HCT116 (cell line): ENCODE measurements at regions not wholly inside any gene's neighbourhood (a gene's known extent, or its start where the extent isn't known, plus 50 kb on each side); places are given as distances from the start of the nearest gene placed in this dataset.

Experiments
- EZH2 ChIP-seq: fragments of 200-600 bp; sonication (generic); IDR thresholded peaks from 2 replicates; pipeline ENCODE4 v1.6.1; 2017; ENCODE audit warnings: antibody characterized with exemption, mixed run types
- FOSL1 ChIP-seq: IDR thresholded peaks from 2 replicates; pipeline ENCODE4 v1.6.1; 2012; ENCODE audit warnings: low read depth
- JUND ChIP-seq: IDR thresholded peaks from 2 replicates; pipeline ENCODE4 v1.6.1; 2012
- MAX ChIP-seq: IDR thresholded peaks from 2 replicates; pipeline ENCODE4 v1.6.1; 2012
- POLR2A ChIP-seq: IDR thresholded peaks from 2 replicates; pipeline ENCODE4 v1.7.0; 2011; ENCODE audit warnings: borderline replicate concordance; ENCODE audit not compliant: insufficient read depth, insufficient read length; ENCODE audit errors: extremely low read depth
- POLR2AphosphoS5 ChIP-seq: IDR thresholded peaks from 2 replicates; pipeline ENCODE4 v1.6.1; 2011; ENCODE audit warnings: mild to moderate bottlenecking, low read depth, low read length, moderate library complexity
- ZNF274 ChIP-seq: fragments of 200-500 bp; sonication (Bioruptor generic); IDR thresholded peaks from 2 replicates; pipeline ENCODE4 v1.6.1; 2014; ENCODE audit warnings: mild to moderate bottlenecking, low read depth, low read length, inconsistent platforms
- TF ChIP-seq, protein P1 (sequence below), 3 experiments: fragments of 200-600 bp in 1 of 3; sonication (generic) in 1 of 3; IDR thresholded peaks in 2 of 3; conservative IDR thresholded peaks in 1 of 3; 2 replicates each; pipeline ENCODE4 v1.5.1; 2012 to 2017; ENCODE audit warnings: low read depth in 2 of 3, low read length in 2 of 3, antibody characterized with exemption in 1 of 3, borderline replicate concordance in 1 of 3, control low read depth in 1 of 3, mild to moderate bottlenecking in 1 of 3, mixed read lengths in 1 of 3, mixed run types in 1 of 3, moderate library complexity in 1 of 3; ENCODE audit not compliant: insufficient read depth in 1 of 3

DNA sequence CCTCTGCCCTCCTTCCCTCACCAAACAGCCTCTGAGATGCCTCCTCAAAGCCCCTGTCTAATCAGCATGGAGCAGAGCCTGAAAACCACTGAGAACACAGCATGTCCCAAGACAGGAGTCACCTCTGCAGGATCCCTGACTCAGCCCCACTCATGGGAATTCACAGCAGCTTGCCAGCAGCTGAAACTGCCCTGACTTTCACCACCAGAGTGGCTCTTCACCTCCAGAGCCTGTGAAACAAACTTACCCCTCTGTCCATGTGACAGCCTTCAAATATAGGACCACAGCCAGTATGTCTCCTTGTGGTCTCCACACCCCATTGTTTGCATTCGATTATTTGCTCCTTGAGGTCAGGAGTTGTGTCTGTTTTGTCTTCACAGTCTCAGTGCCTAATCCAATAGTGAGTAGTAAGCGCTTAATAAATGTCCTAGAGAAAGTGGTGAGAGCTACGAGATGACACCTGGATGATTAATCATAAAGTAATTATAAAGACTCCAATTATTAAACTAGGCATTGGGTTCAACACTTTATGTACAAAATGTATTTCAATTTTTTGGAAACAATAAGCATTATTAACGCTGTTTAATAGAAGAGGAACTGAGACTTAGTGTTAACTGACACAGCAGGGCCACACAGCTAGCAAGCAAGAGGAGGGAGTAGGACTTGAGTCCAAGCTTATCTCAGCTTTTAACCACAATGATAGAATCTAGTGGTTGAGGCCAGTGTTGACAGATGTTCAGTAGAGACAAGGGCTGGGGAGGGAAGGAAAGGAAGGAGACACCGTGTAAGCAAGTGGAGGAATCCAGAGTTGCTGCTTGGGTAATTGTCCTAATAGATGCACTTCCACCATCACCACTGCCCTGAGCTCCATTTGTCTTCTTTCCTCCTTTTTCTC lies 358.7 kb upstream of the TNP1 start:
- no peak for TF ChIP-seq MAX
- TF ChIP-seq, protein P1, sequence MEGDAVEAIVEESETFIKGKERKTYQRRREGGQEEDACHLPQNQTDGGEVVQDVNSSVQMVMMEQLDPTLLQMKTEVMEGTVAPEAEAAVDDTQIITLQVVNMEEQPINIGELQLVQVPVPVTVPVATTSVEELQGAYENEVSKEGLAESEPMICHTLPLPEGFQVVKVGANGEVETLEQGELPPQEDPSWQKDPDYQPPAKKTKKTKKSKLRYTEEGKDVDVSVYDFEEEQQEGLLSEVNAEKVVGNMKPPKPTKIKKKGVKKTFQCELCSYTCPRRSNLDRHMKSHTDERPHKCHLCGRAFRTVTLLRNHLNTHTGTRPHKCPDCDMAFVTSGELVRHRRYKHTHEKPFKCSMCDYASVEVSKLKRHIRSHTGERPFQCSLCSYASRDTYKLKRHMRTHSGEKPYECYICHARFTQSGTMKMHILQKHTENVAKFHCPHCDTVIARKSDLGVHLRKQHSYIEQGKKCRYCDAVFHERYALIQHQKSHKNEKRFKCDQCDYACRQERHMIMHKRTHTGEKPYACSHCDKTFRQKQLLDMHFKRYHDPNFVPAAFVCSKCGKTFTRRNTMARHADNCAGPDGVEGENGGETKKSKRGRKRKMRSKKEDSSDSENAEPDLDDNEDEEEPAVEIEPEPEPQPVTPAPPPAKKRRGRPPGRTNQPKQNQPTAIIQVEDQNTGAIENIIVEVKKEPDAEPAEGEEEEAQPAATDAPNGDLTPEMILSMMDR (IDR thresholded peaks at IDR 0.05 in 2 of 3, conservative IDR thresholded peaks at IDR 0.05 in 1 of 3; ENCODE audit: borderline replicate concordance in 1 of 3, insufficient read depth in 1 of 3, low read depth in 2 of 3, low read length in 2 of 3) = no peak
- TF ChIP-seq POLR2A = no peak
- TF ChIP-seq ZNF274 = no peak
- TF ChIP-seq FOSL1 = no peak
- TF ChIP-seq POLR2AphosphoS5 = no peak
- TF ChIP-seq JUND = no peak
- no peak for TF ChIP-seq EZH2
